Stimulated activated CD8-positive, alpha-beta memory T cell treated with anti-CD3 and anti-CD28 coated beads, Interleukin-4, amount 100 ng/mL, for 24 hours (primary cell): ENCODE measurements at regions not wholly inside any gene's neighbourhood (a gene's known extent, or its start where the extent isn't known, plus 50 kb on each side); places are given as distances from the start of the nearest gene placed in this dataset.

Experiments
- DNase-seq: peaks from one replicate; pipeline ENCODE4 v3.0.0-alpha.2; 2020; ENCODE audit warnings: low read depth

DNA sequence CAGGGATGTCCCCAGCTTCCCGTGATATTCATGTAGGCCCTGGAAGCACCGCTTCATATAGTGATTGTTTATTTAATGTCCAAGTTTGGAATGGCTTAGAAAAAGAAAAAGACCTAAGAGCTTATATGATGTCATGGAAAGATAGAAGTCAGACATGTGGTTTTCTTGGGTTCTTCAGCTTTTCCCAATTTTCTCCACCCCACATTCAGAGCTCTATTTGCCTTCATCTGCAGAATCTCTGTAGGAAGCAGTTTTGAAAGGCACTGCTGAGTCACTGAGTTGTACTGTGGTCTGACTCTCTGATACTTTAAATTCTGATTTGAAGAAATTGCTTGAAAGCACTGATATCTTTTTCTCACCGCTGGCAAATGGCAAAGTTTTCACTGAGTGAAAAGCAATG is 120.6 kb upstream of the EDNRA start:
- DNase-seq = no peak

DNA sequence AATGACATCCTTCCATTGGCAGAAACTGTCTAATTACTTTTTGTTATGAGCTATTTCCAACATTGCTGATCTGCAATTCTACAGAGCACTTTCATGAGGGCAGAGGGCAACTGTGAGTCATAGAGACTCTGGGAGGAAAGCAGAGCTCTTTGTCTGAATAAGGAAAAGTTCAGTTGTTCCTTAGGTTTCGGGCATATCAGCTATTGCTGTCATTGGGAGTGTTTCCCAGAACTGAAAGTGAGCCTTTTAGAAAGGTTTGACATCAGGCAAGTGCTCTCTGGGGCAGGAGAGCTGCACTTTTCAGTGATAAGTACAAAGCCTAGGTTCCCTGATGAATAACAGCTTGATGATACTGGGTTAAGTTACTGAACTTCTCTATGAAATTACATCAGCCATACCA is 119.2 kb upstream of the EDNRA start:
- DNase-seq = no peak

DNA sequence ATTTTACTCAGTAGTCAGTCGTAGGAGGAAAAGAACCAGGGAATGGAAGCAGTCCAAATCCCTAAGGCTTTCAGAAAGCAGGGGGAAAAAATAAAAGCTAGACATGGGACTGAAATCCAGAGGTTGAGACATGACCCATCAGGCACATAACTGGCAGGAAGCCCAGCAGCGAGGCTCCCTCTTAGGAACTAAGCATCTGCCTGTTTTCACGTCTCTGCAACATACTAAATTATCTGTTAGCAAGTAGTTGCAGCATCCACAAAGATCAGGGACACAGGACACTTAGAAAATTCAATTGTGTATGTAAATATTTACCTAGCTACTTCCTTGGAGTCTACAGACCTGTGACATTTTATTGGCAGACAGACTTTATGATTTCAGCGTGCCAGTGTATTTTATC is 118.0 kb upstream of the EDNRA start:
- no peak for DNase-seq

DNA sequence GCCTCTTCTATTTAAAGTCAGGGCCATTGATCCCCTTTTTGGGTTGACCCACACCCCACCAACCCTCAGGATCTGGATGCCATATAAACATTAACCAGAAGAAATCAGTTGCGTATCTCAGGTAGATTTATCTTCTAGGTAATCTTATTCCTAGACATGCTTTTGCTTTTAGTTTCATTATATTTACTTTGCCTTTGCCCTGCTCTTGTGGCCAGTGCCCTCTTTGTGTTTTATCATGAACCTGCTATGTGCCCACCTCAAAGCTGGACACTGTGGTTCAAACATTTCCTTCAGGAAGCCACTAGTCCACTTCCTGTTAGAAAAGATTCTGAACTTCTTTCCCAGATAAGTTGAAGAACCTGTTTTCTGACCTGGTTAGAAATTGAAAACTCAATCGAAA is 117.4 kb upstream of the EDNRA start:
- no peak for DNase-seq

DNA sequence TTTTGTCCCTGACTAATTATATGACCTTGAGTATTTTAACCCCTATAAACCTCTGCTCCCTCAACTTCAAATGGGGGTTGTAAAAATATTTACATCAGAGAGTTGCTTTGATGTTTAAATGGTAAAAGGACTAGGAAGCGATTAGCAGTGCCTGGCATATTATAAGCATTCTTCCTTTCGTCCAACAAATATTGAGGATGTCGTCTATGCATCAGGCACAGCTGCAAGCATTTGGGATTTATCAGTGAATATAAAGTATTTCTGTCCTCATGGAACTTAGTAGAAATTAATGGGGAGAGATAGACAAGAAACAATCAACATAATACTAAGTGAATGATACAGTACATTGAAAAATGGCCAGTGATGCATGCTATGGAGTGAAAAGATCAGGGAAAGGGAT is 115.5 kb upstream of the EDNRA start:
- DNase-seq = no peak

DNA sequence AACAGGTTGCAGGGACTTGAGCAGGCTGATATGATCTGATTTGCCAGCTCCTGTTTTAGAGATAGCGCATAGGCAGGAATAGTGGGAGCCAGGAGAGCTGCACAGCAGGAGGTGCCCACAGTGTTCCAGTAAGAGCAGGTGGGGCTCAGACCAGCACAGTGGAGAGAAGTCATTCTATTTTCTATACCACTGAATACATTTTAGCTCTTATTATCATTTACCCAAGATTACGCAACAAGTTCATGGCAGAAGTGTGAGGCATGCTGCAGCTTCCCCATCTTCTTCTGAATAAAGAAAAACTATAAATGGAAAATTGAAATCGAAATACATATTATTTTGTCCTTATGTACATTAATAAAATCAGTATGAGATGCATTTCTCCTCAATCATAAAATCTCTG is 114.7 kb upstream of the EDNRA start:
- DNase-seq = no peak

DNA sequence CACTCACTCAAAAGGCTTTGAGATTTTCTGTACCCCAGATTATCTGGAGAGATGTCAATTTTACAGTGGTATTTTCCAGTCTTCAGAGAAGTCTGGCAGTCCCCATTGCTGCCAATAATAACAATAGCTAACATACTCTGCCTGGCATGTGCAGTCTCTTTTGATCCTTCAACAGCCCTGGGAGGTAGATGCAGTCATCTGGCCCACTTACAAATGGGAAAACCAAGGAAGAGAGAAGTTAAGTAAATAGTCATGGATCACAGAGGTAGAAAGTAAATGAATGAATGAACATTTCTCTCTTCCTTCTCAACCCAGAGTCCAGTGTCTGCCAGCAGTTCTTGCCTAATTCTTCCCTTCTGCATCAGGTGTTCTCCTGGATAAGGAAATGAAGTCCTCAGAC is 113.0 kb upstream of the EDNRA start:
- no peak for DNase-seq

DNA sequence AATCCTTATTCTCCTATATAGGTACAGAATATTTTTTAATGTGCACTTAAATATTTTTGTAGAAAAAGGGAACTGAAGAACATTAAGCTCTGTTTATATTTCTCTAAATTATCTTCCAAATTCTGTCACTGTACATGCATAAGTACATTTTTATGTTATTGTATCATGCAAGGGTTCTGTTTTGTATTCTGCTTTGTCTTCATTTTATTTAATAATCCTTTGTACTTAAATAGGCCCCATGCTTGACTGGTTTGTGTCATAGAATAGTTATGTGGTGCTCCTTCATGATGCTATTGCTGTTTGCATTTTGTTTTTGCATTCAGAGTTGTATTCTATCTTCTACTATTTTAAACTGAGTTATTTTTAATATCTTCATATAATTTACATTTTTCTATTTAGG is 111.9 kb upstream of the EDNRA start:
- no peak for DNase-seq

DNA sequence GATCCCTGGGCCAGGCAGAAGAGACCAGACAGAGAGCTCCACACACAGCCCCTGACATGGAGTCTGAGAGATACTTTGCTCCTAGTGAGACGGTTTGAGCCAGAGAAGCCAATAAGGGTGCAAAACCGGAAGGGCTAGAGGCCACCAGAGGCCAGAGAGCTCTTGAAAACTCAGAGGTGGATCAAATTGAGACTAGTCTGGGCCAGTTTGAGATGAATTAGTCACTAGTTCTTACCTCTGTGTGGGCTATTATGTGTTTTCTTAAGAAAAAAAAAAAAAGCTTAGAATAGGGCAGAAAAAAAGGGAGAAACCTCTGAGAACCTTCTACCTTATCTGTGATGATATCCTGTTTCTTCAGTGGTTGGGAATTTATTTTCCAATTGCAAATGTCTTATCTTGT is 110.4 kb upstream of the EDNRA start:
- DNase-seq = no peak

DNA sequence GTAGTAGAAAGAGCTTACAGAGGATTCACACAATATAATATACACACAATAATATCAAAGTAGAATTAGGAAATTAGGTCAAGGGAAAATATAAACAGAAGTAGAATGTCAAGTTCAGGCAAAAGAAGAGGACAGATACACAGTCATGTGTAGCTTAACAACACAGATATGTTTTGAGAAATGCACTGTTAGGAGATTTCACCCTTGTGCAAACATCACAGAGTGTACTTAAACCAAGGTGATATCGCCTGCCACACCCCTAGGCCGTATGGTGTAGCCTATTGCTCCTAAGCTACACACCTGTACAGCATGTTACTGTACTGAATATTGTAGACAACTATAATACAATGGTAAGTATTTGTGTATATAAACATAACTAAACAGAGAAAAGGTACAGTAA is 110.0 kb upstream of the EDNRA start:
- no peak for DNase-seq

DNA sequence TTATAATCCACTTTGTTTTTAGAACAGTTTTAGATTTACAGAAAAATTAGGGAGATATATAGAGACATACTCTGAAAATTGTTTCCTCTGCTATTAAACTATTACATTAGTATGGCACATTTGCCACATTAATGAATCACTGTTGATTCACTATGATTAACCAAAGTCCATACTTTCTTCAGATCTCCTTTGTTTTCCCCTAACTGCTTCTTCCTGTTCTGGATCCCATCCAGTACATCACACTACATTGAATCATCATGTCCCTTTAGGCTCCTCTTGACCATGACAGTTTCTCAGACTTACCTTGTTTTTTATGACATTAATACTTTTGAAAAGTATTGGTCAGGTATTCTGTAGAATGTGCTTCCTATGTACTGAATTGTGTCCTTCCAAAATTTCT is 109.2 kb upstream of the EDNRA start:
- DNase-seq = no peak

DNA sequence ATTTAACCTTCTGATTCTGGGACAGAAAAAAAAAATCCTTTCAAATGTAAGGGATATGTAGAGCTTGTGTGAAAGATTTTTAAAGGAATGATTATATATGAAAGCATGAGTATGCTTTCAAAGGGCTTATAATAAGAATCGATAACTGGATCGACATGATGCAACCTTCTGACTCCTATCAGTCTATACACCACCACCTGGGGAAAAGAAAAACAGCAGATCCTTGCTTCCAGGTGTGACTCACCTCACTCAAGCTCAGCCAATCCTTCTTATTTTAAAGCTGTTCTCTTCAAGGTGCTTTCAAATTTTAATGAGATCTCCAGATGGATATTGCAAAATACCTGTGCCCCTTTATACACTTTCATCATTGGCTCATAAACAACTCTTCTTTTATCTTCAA is 102.1 kb upstream of the EDNRA start:
- DNase-seq = no peak

DNA sequence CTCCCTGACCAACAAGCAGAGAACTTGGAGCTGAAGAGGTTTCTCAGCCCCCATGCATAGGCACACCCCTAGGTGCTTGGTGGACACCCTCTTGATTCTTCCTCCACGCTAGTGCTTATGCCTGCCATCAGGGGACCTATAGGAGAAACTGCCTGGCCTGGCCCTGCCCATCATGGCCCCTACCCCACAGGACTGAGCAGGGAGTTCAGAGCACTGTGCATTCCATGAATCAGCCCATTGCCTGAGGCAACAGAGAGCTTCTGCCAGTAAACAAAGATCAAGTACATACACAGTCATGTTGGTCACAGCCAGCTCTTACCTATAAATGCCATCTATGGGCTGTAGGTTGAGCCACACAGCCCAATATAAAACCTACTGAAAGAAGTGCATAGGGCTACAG is 99.1 kb upstream of the EDNRA start:
- DNase-seq = no peak

DNA sequence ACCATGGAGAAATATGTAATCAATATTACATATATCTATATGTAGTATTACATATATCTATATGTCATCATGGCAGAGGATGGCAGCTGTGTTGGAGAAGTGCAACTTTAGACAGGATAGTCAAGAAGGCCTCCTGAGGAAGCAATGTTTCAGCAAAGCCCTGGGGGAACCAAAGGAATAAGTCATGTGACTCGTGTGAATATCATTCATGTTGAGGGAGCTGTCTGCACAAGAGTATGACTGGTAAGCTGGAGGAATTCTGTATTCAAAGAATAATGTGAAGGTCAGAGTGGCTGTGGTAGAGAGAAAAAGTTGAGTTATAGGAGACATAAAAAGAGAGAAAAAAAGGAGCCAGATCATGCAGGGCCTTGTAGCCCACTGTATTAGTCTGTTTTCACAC is 92.9 kb upstream of the EDNRA start:
- DNase-seq = no peak

DNA sequence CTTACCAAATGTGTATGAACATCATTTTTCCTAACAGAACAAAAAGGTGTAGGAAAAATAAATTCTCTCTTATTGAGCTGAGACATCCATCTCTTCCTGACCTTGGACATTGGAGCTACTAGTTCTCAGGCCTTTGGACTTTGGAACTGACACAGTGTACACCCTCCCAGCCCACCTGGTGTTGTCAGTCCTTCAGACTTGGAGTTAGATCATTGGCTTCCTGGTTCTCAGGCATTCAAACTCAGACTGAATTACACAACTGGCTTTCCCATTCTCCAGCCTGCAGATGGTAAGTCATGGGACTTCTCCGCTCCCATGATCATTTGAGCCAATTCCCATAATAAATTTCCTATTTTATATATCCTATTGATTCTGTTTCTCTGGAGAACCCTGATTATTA is 84.8 kb upstream of the EDNRA start:
- no peak for DNase-seq

DNA sequence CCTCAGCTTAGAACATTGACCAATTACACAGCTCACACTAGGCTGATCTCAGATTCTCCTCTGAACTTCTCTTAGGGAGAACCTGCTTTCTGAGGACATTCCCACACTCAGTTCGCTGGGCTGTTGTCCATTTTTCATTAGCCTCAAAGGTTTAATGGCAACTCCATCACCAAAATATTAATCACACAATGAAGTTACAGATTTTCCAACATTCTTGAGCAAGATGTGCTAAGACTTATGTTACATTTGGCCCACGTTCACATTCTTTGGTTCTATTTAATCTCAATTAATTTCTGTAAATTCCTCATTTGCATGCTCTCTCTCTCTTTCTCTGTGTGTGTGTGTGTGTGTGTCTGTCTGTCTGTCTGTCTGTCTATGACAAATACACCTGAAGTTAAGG is 82.3 kb upstream of the EDNRA start:
- DNase-seq = no peak

DNA sequence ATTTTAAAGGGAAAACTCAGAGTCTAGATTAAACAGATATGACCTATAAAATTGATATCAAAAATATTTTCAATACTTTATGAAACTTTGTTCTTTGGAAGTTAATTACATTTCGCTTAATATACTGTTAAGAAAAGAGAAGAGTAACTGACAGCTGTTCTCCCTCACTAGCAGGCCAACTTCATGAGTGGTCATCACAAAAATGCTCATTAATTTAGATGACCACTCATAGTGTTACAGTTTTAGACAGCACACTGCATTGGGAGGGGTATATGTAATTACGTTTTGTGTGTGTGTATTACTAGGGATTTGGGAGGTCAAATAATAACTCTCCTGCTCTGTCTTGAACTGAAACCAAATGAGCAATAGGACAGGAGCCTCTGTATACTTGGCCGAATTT is 80.2 kb upstream of the EDNRA start:
- DNase-seq = no peak

DNA sequence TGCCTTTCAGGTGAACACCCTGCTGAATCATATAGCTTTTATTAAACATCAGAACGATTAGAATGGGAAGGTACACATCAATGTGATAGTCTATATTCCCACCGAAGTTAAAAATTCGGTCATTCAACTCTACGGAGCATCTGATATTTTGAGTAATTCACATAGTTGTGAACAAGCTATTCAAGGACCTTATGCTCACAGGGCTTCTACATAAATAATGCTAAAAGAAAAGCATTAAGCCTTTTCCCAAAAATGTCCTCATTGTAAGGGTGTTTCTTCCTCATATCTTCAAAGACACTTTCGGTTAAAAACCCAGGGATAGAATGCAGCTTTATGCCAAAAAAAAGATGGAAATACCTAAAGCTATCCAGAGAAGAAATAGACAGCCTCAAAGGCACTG is 79.7 kb upstream of the EDNRA start:
- no peak for DNase-seq

DNA sequence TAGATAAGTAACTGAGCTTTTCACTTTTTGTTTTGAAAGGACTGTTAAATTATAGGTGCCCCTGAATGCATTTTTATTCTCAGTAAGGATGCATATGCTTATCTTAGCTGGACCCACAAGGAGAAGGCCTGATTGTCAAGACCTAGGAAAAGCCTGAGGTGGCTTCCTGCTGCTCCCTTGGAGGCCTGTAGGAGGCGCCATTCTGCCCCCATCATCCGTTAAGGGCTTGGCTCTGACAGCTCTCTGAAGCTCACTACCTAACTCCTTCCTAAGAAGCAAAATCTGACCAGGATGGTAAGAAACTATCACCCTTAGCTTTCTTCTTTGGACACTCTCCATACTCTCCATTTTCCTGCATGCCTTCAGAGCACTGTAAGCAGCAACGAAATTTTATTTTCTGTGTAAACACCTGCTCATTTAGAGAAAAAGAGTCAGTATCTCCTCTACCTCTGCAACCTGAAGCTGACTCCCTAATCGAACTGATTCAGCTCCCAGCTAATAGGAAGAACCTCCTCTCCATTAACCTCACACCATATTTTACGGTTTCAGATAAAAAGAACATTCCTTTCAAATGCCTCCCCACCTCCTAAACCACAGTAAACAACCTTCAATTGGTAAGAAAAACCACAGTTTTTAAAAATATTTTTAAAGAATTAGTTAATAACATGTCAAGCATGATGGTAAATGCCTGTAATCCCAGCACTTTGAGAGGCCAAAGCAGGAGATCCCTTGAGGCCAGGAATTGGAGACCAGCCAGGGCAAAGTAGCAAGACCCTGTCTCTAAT is 73.4 kb upstream of the EDNRA start:
- DNase-seq = no peak

DNA sequence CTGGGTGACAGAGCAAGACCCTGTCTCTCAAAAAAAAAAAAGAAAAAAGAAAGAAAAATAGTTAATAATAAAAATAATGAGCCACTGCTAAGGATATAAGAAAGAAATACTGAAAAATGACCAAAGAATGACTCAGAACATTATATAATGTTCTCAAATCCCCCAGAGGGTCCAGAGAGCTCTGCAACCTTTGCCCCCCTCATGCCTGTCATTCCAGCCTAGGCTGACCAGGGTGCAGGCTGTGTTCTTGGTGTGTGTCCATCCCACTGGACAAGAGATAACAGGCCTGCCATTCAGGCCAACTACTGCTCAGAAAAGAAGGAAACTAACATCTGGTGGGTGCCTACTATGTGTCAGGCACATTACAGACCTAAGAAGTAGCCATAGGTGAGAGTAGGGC is 72.7 kb upstream of the EDNRA start:
- no peak for DNase-seq

DNA sequence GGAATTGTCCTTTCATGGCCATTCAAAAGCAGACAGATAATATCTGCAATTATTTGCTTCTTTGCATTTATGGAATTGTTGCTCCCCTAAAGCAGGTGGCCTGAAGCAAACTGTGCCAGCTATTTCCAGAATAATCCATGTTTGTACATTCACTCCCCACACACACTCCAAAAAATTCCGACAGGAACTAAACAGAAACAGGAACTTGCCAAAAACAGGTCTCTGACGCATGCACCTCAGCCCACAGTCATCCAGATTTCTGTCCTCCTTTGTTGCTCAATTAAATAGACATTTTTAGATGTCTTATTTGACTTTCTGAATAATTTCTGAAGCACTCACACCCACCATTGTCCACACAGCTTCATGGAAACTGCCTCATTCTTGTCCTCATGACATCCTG is 71.5 kb upstream of the EDNRA start:
- no peak for DNase-seq

DNA sequence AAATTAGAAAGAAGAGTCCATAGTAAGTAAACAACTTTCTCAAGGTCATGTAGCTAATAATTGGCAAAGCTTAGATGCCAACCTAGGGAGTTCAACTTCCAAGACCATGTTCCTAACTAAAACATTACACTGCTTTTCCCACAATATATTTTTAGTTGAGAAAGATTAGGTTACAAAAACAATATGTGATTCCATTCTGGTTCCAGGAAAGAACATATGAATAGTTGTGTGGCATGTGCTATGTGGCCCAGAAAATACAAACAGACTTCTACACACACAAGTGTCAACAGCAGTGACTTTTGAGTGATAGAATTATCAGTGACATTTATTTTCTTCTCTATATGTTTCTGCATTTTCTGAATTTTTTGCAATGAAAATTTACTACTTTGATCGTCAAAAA is 62.7 kb upstream of the EDNRA start:
- no peak for DNase-seq

DNA sequence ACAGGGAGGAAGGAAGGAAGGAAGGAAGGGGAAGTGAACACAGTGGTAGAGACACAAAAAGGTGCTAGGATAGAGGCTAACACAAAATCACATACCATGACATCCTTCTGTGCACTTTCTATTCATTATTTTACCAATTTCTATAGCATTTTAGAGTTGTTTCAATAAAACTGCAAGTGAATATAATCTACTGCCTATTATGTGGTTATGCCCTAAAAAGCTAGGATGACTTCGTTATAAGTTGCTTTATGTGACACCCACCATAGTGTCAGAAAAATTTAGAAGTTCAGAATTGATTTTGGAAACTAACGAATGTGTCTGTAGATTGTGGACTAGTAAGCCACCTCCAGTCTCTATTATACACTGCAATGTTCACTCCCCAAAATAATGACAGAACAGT is 59.4 kb upstream of the EDNRA start:
- DNase-seq = no peak

DNA sequence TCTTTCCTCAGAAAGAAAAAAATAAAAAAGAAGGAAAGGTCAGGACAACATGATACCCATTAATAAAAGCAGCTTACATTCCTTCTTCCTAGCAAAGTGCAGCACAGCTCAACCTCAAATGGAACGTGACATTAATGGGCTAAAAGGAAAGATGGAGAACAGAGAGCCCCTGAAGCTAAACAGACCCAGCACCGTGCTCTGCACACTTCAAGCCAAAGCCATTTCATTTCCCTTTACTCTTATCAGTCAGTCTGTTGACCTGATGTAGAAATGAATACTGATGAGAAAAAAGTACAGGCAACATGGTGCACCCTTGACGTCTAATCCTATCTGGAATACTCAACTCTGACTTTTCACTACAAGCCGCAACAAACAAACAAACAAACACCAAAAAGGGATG is 57.7 kb upstream of the EDNRA start:
- no peak for DNase-seq

DNA sequence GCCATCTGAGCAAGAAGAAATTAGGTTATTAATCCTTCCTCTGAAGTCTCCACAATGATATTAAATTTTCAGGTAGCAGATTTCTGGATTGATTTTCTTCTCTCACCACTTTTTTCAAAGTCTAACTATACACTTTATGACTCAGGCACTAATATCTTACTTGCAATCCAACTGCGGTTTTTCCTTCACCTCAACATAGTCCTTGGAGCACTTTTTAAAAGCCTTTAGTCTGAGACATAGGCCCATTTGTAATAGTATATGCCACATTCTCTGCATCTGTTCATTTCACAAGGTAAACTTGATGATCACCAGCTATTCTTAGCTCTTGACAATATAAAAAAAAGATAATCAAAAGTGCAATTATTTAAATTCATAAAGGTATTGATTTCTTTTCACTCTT is 55.9 kb upstream of the EDNRA start:
- DNase-seq = no peak
